ENCODE measurements at regions not wholly inside any gene's neighbourhood (a gene's known extent, or its start where the extent isn't known, plus 50 kb on each side); places are given as distances from the start of the nearest gene placed in this dataset.
"Not testable (repeated sequence)": the region's sequence is repeated elsewhere in the genome, so short reads cannot be mapped to it uniquely, and the experiment has no call there.

DNA sequence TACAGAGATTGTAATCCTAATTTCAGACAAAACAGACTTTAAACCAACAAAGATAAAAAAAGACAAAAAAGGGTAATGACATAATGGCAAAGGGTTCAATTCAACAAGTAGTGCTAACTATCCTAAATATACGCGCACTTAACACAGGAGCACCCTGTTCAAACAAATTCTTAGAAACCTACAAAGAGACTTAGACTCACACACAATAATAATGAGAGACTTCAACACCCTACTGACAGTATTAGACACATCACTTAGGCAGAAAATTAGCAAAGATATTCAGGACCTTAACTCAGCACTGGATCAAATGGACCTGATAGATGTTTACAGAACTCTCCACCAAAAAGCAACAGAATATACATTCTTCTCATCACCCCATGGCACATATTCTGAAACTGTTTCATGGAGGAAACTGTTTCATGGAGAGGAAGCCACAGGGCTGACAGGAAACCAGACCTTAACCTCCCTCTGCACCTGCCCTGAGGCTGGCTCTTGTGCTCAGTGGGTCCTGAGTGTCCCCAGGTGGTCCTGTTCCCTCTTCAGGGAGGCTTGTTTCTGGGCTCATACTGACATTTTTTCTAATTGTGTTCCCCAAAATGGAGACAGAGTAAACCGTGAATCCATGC lies 54.7 kb downstream of the OR4M2 start:
- DNase-seq, result not testable (repeated sequence)

DNA sequence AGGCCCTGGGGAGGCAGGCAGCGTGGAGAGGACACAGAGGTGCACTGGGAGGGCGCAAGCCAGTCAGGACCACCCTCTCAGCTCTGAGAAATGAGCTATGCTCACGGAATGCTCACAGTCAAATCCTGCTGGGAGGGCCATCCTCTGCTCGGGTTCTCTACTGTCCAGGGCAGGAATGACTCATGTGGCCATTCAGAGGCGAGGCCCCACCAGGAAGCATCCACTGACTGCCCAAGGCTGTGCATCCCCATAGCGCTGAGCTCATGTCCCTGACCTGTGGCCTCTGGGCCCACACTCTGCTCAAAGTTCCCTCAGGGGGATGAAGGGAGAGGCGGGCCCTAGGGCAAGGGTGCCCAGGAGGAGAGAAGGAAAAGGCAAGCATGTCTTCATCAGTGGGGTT lies 57.2 kb downstream of the OR4M2 start:
- not testable (repeated sequence) for DNase-seq

DNA sequence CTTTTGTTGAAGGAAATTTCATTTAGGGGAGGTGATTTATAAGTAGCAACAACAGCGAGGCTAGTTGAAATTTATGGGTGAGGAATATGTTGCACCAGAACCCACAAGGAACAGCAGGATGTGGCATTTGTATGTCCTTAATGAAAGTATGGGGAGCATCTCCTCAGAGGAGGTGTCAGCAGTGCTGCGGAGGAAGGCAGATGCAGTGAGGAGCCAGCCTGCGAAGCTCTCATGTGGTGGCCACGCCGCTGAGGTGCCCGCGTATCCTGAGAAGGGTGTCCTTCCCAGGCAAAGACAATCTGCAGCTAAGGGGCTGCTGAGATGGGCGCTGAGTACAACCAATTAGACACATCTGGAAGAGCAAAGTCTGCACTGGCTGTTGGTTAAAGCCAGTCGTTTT lies 60.8 kb downstream of the OR4M2 start:
- DNase-seq, result not testable (repeated sequence)

DNA sequence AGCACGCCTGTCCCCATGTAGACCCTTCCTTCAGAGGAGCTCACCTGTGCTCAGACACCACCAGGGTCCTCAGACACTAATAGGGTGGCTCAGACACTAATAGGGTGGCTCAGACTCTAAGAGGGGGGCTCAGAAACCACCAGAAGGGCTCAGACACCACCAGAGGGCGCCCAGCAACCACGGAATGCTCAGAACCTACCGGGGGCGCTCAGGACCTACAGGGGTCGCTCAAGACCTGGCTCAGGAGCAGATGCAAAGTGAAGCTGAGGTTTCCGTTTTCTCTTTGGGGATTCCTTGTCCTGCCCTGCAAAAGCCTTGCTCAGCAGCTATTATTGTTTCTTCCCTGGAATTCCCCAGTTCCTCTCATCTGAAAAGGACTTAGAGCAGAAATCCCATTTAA lies 67.8 kb downstream of the OR4M2 start:
- not testable (repeated sequence) for DNase-seq

DNA sequence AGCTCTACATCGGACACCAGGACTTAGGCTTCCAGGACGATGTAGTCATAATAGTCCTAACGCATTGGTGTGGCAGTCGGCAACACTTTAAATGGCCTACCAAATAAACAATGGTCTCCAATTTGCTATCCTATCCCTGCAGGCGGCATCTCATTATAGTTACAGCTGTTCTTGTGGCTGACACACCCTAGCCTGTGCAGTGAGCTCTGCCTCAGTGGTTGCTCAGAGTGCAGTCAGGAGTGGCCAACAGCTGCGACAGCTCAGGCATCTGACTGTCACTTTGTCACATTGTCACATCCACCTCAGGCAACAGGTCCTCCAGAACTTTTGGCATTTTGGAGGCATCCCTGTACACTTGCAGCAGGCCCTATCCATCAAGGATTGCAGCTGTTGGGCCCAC lies 77.9 kb downstream of the OR4M2 start:
- DNase-seq, result not testable (repeated sequence)

DNA sequence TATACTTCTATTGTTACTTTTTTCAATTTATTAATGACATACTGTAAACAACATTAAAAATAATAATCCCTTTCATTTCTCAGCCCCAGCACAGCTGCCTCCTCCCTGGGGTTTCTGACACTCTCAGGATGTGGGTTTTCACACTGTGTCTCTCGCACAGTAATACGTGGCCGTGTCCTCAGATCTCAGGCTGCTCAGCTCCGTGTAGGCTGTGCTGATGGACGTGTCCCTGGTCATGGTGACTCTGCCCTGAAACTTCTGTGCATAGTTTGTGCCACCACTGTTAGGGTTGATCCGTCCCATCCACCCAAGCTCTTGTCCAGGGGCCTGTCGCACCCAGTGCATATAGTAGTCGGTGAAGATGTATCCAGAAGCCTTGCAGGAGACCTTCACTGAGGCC lies 80.0 kb downstream of the OR4M2 start:
- not testable (repeated sequence) for DNase-seq

DNA sequence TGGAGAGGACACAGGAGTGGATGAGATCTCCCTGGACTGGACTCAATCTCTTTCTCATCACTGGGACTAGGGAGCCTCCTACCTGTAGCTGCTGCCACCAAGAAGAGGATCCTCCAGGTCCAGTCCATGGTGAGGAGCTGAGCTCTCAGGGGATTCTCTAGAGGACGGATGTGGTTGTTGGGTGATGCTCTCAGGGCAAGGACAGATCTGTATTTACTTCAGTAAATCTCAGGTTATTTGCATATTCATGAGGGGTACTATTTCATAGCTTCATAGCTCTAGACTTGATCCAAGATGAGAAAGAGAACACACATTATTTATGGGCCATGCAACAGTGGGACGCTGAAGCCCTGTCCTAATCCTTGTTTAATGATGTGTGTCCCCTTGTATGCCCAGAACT lies 80.4 kb downstream of the OR4M2 start:
- DNase-seq, result not testable (repeated sequence)

DNA sequence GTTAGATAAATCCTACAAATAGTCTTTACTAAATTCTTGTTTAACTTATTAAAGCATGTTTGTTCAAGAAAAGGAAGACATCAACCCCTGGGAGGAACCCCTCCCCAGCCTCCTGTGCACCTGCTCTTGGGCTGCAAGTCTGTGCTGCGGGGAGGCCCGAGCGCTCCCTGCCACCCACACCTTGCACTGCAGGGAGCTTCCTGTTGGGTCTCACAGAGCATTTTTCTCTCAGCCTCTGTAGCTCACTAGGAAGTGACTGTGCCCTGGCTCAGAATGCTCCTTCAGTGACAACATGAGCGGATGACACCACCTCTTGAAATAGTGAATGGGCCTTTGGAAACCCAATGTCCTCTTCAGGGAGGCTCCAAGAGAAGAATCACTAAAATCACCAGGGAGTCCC lies 81.1 kb downstream of the OR4M2 start:
- not testable (repeated sequence) for DNase-seq

DNA sequence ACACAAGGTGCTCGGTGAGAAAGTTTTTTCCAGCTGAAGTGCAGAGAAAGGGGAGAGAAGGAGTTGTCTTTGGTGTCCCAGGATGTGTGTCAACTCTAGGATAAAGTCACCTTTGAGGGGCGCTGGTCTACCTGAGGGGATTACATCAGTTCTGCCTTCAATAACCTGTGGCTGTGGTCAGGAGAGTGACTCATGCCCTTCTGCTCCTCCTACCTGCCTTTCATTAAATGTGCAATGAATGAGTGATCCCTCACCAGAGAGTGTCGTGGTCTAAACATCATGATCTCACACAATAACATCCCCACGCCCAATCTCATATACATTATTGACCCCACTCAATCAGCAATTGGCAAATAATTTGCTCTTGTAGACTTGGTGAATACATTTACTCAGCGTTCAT lies 83.4 kb downstream of the OR4M2 start:
- DNase-seq, result not testable (repeated sequence)

DNA sequence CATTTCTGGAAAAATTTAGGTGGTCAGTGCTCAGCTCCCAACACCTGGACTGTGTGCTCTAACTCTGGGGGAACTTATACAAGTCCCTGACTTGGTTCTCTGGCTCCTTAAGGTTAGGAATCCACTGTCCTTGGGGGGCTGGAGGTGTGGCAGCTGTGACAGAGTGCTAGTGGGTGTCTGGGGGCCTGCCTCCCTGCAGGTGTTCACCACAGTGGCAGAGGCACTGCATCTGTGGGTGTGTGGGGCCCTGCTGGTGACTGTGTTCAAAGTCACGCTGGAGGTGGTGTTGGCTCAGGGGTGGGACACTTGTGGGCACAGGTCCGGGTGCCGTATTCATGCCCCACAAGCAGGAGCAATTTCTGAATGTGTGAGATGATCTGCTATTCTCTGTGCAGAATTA lies 87.2 kb downstream of the OR4M2 start:
- not testable (repeated sequence) for DNase-seq

DNA sequence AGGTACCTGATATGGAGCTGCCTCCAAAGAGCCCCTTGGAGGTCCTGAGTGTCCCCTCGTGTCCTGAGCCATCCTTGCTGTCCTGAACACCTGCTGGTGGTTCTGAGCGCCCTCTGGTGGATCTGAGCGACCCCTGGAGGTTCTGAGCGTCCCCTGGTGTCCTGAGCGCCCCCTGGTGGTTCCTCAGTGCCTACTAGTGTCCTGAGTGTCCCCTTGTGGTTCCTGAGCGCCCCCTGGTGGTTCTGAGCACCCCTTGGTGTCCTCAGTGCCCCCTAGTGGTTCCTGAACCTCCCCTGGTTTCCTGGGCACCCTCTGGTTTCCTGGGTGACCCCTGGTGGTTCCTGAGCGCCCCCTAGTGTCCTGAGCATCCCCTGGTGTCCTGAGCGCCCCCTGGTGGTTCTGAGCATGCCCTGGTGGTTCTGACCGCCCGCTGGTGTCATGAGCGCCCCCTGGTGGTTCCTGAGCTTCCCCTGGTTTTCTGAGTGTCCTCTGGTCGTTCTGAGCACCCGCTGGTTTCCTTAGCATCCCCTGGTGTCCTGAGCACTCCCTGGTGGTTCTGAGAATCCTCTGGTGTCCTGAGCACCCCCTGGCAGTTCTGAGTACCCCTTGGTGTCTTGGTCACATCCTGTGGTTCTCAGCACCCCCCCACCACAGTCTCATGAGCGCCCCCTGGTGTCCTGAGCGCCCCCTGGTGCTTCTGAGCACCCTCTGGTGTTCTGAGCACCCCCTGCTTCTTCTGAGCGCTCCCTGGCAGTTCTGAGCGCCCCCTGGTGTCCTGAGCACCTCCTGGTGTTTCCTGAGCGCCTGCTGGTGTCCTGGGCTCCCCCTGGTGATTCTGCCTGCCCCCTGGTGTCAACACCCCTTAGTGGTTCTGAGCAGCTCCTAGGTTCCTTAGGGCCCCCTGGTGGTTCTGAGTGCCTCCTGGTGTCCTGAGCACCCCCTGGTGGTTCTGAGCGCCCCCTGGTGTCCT lies 93.0 kb downstream of the OR4M2 start:
- not testable (repeated sequence) for DNase-seq

DNA sequence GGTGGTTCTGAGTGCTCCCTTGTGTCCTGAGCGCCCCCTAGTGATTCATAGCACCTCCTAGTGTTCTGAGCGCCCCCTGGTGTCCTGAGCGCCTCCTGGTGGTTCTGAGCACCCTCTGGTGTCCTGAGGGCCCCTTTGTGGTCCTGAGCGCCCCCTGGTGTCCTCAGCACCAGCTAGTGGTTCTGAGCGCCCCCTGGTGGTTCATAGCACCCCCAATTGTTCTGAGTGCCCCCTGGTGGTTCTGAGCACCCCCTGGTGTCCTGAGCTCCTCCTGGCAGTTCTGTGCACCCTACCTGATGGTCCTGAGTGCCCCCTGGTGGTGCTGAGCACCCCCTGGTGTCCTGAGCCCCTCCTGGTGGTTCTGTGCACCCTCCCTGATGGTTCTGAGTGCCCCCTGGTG lies 93.8 kb downstream of the OR4M2 start:
- not testable (repeated sequence) for DNase-seq

DNA sequence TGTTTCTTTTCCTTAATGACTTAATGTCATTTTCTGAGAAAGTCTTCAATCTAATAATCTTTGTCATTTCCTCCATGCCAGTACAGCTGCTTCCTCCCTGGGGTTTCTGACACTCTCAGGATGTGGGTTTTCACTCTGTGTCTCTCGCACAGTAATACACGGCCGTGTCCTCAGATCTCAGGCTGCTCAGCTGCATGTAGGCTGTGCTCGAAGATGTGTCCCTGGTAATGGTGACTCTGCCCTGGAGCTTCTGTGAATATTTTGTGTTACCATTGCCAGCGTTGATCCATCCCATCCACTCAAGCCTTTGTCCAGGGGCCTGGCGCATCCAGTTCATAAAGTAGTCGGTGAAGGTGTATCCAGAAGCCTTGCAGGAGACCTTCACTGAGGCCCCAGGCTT lies 97.6 kb downstream of the OR4M2 start:
- not testable (repeated sequence) for DNase-seq

DNA sequence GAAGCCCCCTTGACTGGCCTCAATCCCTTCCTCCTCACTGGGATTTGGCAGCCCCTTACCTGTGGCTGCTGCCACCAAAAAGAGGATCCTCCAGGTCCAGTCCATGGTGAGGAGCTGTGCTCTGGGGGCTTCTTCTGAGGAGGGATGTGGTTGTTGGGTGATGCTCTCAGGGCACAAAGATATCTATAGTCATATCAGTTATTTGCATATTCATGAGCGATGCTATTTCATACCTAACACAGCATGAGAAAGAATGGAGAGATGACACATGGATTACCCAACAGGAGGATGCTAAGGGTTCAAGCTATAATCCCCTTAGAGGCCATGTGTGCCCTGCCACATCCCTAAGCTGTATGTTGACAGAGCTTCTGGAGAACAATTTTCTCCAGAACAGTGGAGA lies 98.1 kb downstream of the OR4M2 start:
- DNase-seq, result not testable (repeated sequence)

DNA sequence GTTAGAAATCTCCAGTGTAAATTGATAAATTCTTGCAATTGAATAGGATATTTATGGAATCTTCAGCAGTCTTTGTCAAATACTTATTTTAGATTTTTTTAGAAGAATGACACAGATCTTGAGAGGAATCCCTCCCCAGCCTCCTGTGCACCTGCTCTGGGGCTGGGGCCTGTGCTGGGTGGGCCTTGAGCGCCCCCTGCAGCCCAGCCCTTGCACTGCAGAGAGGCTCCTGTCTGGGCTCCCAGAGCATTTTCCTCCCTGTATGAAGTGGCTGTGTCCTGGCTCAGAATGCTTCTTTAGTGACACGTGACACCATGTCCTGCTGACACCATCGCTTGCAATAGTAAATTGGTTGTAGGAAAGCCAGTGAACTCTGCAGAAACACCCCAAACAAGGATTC lies 98.7 kb downstream of the OR4M2 start:
- not testable (repeated sequence) for DNase-seq

DNA sequence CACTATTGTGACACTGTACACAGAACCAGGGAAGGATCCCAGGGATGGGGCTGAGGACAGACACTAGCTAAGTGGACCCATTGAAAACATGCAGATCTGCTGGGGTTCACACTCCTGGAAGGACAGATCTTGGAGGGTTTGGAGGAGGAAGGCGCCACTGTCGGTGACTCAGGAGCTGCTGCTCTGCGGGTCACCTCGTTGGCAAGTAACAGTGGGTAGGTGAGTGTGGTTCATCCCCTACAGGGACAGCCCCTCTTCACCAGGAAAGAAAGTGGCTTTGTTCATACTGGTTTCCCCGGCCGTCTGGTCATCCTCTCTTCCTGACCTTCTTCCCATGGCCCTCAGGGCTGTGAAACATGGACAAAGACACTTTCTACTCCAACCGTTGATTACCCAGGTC lies 100.3 kb downstream of the OR4M2 start:
- not testable (repeated sequence) for DNase-seq

DNA sequence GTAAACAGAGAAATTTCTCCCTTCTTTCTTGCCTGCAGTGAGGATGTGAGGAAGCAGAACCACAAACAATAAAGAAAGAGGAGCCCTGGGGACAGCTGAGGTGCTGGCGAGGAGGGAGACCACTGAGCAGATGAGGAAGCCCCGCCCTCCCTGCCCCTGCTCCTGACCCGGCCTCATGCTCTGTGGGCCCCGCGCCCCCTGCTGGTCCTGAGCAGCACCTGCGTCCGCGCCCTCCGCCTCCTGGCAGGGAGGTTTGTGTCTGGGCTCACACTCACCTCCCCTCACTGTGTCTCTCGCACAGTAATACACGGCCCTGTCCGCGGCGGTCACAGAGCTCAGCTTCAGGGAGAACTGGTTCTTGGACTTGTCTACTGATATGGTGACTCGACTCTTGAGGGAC lies 104.4 kb downstream of the OR4M2 start:
- not testable (repeated sequence) for DNase-seq

DNA sequence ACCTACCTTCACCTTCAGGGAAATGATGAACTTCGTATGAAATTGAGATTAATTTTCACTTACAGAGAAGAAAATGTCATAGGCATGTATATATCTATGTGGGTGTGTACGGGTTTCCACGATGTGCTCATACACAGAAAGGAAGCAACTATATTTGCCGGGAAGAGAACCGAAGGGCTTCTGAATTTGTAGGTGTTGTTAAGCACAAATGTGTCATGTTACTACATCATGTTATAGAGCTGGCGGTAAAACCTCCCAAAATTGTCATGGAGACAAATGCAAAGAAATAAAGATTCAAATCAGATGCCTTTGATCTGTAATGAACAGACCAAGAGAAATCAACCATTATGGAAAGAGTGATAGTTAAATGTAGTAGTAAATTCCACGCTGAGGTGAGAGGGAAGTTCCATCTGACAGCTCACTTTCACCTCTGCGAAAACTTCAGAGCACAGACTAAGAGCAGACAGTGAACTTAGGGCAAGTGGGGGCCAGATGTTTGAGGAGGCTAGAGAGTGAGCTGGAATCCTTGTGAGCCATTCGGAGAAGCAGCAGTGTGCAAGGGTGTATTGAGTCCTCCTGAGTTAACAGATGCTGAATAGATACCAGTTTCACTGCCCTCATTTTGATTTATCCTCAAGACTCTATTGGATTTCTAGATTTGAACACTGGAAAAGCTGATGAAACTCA lies 106.7 kb downstream of the OR4M2 start:
- DNase-seq, result not testable (repeated sequence)

DNA sequence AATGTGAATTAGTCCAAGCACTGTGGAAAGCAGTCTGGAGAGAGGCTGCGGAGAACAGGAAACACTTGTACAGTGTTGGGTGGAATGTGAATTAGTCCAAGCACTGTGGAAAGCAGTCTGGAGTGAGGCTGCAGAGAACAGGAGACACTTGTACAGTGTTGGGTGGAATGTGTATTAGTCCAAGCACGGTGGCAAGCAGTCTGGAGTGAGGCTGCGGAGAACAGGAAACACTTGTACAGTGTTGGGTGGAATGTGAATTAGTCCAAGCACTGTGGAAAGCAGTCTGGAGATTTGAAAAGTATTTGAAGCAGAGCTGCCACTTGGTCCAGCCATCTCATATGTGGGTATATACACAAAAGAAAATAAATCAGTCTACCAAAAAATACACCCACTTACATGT lies 111.5 kb downstream of the OR4M2 start:
- DNase-seq, result not testable (repeated sequence)

DNA sequence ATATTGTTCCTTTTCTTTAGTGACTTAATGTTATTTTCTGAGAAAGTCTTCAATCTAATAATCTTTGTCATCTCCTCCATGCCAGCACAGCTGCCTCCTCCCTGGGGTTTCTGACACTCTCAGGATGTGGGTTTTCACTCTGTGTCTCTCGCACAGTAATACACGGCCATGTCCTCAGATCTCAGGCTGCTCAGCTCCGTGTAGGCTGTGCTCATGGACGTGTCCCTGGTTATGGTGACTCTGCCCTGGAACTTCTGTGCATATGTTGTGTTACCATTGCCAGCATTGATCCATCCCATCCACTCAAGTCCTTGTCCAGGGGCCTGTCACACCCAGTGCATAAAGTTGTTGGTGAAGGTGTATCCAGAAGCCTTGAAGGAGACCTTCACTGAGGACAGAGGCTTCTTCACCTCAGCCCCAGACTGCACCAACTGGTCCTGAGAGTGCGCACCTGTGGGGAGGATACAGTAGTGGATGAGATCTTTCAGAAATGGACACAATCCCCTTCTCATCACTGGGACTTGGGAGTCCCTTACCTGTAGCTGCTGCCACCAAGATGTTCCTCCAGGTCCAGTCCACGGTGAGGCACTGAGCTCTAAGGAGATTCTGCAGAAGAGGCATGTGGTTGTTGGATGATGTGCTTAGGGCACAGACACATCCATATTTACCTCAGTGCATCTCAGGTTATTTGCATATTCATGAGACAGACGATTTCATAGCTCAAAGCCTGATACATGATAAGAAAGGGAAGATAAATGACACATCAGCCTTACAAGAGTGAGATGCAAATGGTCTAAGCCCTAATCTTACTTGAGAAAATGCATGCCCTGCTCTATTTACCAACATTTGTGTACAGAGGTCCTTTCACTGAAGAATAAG lies 114.7 kb downstream of the OR4M2 start:
- not testable (repeated sequence) for DNase-seq

DNA sequence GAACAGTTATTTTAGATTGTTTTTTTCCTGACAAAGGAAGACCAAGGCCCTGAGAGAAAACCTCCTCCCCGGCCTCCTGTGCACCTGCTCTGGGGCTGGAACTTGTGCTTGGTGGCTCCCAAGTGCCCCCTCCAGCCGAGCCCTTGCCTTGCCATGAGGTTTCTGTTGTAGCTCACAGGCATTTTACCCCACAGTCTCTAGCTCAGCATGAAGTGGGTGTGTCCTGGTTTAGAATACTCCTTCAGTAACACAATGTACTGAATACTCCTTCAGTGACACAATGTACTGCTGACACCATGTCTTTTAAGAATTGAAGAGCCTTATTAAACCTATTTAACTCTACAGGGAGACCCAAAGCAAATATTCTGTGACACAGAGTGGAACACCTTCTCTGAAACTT lies 116.1 kb downstream of the OR4M2 start:
- DNase-seq, result not testable (repeated sequence)

DNA sequence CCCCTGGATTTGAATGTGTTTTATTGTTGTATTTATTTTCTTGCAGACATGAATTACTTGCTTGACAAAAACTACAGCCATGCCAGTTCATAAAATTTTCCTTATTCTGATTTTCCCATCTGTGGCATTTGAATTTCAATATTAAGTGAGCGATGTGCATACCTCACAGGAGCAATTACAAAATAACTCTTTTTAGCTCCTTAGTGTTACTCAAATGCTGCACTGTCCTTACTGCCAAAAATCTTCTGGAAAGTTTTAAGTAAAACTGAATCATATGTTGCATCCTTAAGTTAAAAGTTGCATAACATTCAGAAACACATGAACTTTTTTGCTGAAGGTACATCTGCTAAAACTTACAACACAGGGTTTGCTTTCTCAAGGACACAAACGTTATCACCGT lies 120.1 kb downstream of the OR4M2 start:
- not testable (repeated sequence) for DNase-seq
